Chondrocyte (in vitro differentiated cells): ENCODE measurements at regions not wholly inside any gene's neighbourhood (a gene's known extent, or its start where the extent isn't known, plus 50 kb on each side); places are given as distances from the start of the nearest gene placed in this dataset.

Experiments used
- DNase-seq: peaks from one replicate; pipeline ENCODE4 v3.0.0; 2021; ENCODE audit warnings: mixed read lengths, low spot score
- H3K27ac Mint-ChIP-seq: one replicate; pipeline ENCODE4 v1.8.0; 2021; ENCODE audit warnings: mild to moderate bottlenecking, moderate library complexity, mixed read lengths; ENCODE audit not compliant: unreplicated experiment
- H3K27me3 Mint-ChIP-seq: 2 replicates; pipeline ENCODE4 v1.8.0; 2021; ENCODE audit warnings: low read depth, mixed read lengths
- H3K36me3 Mint-ChIP-seq: 2 replicates; pipeline ENCODE4 v1.8.0; 2021; ENCODE audit warnings: low read depth, mixed read lengths
- H3K4me1 Mint-ChIP-seq: 2 replicates; pipeline ENCODE4 v1.8.0; 2021; ENCODE audit warnings: low read depth, mild to moderate bottlenecking, mixed read lengths
- H3K4me3 Mint-ChIP-seq: one replicate; pipeline ENCODE4 v1.8.0; 2021; ENCODE audit warnings: mild to moderate bottlenecking, moderate library complexity, mixed read lengths; ENCODE audit not compliant: unreplicated experiment
- H3K9me3 Mint-ChIP-seq: 2 replicates; pipeline ENCODE4 v1.8.0; 2021; ENCODE audit warnings: low read depth, mixed read lengths
- CTCF ChIP-seq: fragments of 200-600 bp; sonication (generic); IDR thresholded peaks from 2 replicates; pipeline ENCODE4 v1.5.0; 2021; ENCODE audit warnings: antibody characterized with exemption, mild to moderate bottlenecking, moderate library complexity

GRCh38 chrX:79645749-79646148 lies 278.6 kb upstream of the ITM2A start:
- no peak overlapping the region for H3K4me3 Mint-ChIP-seq
- no peak for TF ChIP-seq CTCF

GRCh38 chrX:79631526-79631925 lies 264.4 kb upstream of the ITM2A start:
- Mint-ChIP-seq H3K9me3 (peaks cover 23% of the 10 kb centered on the region), H3K27ac (no peak overlapping the region)

More at GRCh38 chrX:79645749-79646148, 278.6 kb upstream of the ITM2A start:
- no peak for DNase-seq
- H3K27ac Mint-ChIP-seq = no peak overlapping the region
- no peaks in the 10 kb centered on the region for H3K4me1 Mint-ChIP-seq
- no peaks in the 10 kb centered on the region for H3K27me3 Mint-ChIP-seq
- H3K9me3 Mint-ChIP-seq = no peaks in the 10 kb centered on the region
- H3K36me3 Mint-ChIP-seq = no peaks in the 10 kb centered on the region

GRCh38 chrX:79630033-79631009 lies 263.2 kb upstream of the ITM2A start:
- Mint-ChIP-seq H3K4me3 (no peak overlapping the region), H3K4me1 (no peaks in the 10 kb centered on the region), H3K27me3 (no peaks in the 10 kb centered on the region), H3K9me3 (peaks cover 33% of the 10 kb centered on the region), H3K27ac (no peak overlapping the region), H3K36me3 (no peaks in the 10 kb centered on the region)
- DNase-seq = no peak
- TF ChIP-seq CTCF = no peak

More at GRCh38 chrX:79631526-79631925, 264.4 kb upstream of the ITM2A start:
- no peak for DNase-seq
- no peaks in the 10 kb centered on the region for H3K4me1 Mint-ChIP-seq
- no peaks in the 10 kb centered on the region for H3K36me3 Mint-ChIP-seq
- no peak for TF ChIP-seq CTCF
- H3K27me3 Mint-ChIP-seq = no peaks in the 10 kb centered on the region
- H3K4me3 Mint-ChIP-seq = no peak overlapping the region

GRCh38 chrX:79623098-79623762 lies 256.1 kb upstream of the ITM2A start:
- Mint-ChIP-seq H3K36me3 (no peaks in the 10 kb centered on the region), H3K4me3 (no peak overlapping the region), H3K4me1 (no peaks in the 10 kb centered on the region), H3K27ac (no peak overlapping the region), H3K9me3 (peaks cover 21% of the 10 kb centered on the region), H3K27me3 (no peaks in the 10 kb centered on the region)
- DNase-seq = no peak
- no peak for TF ChIP-seq CTCF

GRCh38 chrX:79618280-79618679 lies 251.1 kb upstream of the ITM2A start:
- Mint-ChIP-seq H3K4me1 (no peaks in the 10 kb centered on the region), H3K36me3 (no peaks in the 10 kb centered on the region), H3K27ac (no peak overlapping the region)

More at GRCh38 chrX:79618280-79618679, 251.1 kb upstream of the ITM2A start:
- H3K9me3 Mint-ChIP-seq = no peaks in the 10 kb centered on the region
- DNase-seq = no peak
- H3K4me3 Mint-ChIP-seq = no peak overlapping the region
- TF ChIP-seq CTCF = no peak
- no peaks in the 10 kb centered on the region for H3K27me3 Mint-ChIP-seq
